ENCODE measurements at regions not wholly inside any gene's neighbourhood (a gene's known extent, or its start where the extent isn't known, plus 50 kb on each side); places are given as distances from the start of the nearest gene placed in this dataset.
A peak's percentile ranks its signal among the peaks of the same experiment; 100 is the strongest.

DNA sequence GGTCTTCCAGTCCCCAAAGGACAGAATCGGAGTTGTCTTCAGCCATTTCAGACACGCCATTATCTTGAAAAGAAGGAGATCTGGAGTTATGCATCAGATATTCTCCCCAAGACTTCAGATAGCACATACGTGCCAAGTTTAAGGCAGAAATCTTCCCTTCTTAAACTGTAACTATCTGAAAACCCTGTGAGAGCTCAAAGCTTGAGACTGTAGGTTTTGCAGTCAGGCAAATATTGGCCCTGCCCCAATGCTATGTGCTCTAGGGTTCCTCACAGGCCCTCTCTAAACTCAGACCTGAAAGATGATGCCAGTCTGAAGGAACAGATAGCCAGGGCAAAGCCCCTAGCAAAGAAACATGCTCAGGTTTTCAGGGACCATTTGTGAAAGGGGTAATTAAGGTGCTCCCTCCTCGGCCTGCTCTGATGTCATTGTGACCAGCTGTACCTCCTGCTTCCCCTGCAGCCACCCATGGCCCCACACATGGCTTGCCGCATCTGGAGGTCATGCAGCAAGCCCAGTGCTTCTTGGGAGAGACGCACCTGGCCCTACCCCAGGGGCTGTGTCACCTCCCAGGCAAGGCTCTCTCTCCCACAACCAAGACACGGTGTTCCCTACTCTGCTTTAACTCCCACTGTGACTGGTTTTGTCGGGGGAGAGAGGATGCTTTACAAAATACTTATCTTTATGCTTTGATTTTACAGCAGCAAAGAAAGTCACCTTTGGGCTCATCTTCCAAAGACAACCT is 53.4 kb upstream of the POMGNT2 start:
- TF ChIP-seq, protein P1, sequence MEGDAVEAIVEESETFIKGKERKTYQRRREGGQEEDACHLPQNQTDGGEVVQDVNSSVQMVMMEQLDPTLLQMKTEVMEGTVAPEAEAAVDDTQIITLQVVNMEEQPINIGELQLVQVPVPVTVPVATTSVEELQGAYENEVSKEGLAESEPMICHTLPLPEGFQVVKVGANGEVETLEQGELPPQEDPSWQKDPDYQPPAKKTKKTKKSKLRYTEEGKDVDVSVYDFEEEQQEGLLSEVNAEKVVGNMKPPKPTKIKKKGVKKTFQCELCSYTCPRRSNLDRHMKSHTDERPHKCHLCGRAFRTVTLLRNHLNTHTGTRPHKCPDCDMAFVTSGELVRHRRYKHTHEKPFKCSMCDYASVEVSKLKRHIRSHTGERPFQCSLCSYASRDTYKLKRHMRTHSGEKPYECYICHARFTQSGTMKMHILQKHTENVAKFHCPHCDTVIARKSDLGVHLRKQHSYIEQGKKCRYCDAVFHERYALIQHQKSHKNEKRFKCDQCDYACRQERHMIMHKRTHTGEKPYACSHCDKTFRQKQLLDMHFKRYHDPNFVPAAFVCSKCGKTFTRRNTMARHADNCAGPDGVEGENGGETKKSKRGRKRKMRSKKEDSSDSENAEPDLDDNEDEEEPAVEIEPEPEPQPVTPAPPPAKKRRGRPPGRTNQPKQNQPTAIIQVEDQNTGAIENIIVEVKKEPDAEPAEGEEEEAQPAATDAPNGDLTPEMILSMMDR (IDR thresholded peaks at IDR 0.05) = no peak
- Histone ChIP-seq H3K27ac (no peak overlapping the region), H3K36me3 (no peaks in the 10 kb centered on the region), H3K9me3 (no peaks in the 10 kb centered on the region), H3K27me3 (no peaks in the 10 kb centered on the region), H3K4me3 (no peak overlapping the region), H3K4me1 (peaks cover 0 to 10% (median 6%) of the 10 kb centered on the region in 4 donors)
- intact Hi-C loops (cut with DNase I; ENCODE audit: low total_unique reads) = loop anchor here (5.0 kb wide), 1 partner anchor 197 kb away; no protein-coding TSS in a partner anchor
- DNase-seq = no peak

DNA sequence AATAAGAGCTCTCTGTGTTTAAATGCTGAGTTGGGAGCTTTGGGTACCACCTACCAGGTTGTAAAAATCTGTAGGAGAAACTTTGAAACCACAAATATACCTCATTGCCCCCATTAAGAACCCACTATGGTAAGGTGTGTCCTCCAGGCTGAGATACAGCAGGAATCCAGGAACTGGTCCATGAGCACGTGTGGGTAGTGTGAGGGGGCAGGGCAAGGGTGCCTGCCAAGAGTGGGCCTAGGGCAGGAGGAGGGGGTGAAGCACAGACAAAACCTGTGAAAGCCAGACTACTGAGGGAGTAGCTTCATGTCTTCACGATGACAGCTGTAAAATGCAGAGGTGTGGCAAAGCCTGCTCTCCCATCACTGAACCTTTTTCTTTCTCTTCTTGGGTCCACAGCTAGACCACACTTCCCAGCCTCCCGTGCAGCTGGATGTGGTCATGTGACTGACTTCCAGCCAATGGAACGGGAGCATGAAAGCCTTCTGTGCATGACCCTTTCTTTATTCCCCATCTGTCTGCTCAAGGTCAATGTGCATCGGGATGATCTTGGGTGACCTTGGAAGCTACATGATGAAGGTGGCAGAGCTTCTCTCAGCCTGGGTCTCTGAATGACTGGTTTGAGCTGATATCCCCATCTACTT is 51.1 kb upstream of the POMGNT2 start:
- Histone ChIP-seq H3K27ac (no peak overlapping the region), H3K36me3 (no peaks in the 10 kb centered on the region), H3K27me3 (no peaks in the 10 kb centered on the region), H3K4me3 (no peak overlapping the region), H3K4me1 (peaks cover 0 to 16% (median 8%) of the 10 kb centered on the region in 4 donors), H3K9me3 (no peaks in the 10 kb centered on the region)
- intact Hi-C loops (cut with DNase I; ENCODE audit: low total_unique reads) = loop anchor here (5.0 kb wide), 1 partner anchor 195 kb away; no protein-coding TSS in a partner anchor
- TF ChIP-seq, protein P1 (IDR thresholded peaks at IDR 0.05) = no peak
- DNase-seq = no peak

DNA sequence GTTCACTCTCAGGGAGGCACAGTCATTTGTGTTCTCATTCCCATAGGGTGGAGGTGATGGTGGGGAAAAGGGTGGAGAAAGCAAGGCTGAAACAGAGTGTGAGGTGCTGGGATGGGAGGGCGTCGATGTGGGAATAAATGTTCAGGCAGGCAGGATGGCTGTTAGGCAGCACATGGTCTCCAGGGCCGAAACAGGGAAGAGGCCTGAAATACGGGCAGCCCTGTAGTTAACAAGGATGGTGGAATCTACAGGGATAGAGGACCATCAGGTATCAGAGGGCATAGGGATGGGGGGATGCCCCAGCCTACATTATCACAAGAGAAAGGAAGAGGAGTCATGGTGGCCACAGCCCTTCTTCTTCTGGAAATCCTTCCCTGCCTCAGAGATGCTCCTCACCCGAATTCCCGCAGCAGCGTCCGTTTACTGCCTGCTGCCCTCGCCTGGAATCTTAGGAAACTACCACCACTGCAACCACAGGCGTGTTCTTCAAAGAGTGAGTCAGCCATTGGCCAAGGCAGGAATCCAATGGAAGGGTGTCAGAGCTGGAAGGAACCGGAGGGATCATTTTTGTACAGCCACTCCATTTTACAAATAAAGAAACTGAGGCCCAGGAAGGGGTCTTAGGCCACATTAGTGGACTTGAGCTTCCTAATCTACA is 49.7 kb upstream of the POMGNT2 start:
- DNase-seq = peak; percentile 73 to 85
- intact Hi-C loops (cut with DNase I; ENCODE audit: low total_unique reads) = loop anchor here (5.0 kb wide), 1 partner anchor 193 kb away; no protein-coding TSS in a partner anchor
- Histone ChIP-seq H3K27ac (no peak overlapping the region), H3K4me3 (no peak overlapping the region), H3K36me3 (no peaks in the 10 kb centered on the region), H3K27me3 (no peaks in the 10 kb centered on the region), H3K4me1 (peaks cover 0 to 16% (median 8%) of the 10 kb centered on the region in 4 donors), H3K9me3 (no peaks in the 10 kb centered on the region)
- TF ChIP-seq, protein P1 (IDR thresholded peaks at IDR 0.05) = peak; percentile 65 to 66
